AG09319 (cell line): ENCODE measurements at regions not wholly inside any gene's neighbourhood (a gene's known extent, or its start where the extent isn't known, plus 50 kb on each side); places are given as distances from the start of the nearest gene placed in this dataset.

ENCODE experiments used
- DNase-seq: peaks from one replicate; pipeline ENCODE4 v3.0.0-alpha.2; 2010; ENCODE audit warnings: low read depth; ENCODE audit errors: extremely low read depth
- TF ChIP-seq, protein P1 (sequence below): IDR thresholded peaks from 2 replicates; pipeline ENCODE4 v1.5.1; 2011; ENCODE audit warnings: low read depth, mild to moderate bottlenecking, inconsistent platforms, low read length, moderate library complexity

DNA sequence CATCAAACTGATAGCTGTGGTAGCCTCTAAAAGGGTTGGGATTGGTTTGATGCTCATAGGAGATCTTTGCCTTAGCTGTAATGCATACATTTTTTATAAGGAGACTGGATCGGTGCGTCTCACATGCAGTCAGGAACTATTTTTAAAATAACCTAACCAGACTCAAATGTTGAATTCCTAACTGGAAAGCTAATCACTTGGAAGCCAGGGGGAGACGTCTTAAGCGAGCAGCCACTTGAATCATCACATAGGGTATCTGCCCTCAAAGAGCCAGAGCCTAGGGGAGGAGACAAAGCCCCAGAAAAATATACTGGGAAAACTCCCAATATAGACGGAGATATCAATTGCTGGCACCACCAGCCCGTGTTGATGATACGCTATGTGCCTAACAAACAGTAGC is 61.7 kb upstream of the PUM1 start:
- DNase-seq = peak; percentile 8
- TF ChIP-seq, protein P1, sequence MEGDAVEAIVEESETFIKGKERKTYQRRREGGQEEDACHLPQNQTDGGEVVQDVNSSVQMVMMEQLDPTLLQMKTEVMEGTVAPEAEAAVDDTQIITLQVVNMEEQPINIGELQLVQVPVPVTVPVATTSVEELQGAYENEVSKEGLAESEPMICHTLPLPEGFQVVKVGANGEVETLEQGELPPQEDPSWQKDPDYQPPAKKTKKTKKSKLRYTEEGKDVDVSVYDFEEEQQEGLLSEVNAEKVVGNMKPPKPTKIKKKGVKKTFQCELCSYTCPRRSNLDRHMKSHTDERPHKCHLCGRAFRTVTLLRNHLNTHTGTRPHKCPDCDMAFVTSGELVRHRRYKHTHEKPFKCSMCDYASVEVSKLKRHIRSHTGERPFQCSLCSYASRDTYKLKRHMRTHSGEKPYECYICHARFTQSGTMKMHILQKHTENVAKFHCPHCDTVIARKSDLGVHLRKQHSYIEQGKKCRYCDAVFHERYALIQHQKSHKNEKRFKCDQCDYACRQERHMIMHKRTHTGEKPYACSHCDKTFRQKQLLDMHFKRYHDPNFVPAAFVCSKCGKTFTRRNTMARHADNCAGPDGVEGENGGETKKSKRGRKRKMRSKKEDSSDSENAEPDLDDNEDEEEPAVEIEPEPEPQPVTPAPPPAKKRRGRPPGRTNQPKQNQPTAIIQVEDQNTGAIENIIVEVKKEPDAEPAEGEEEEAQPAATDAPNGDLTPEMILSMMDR = peak; percentile 9; the same call in 1 of the 2 replicates

DNA sequence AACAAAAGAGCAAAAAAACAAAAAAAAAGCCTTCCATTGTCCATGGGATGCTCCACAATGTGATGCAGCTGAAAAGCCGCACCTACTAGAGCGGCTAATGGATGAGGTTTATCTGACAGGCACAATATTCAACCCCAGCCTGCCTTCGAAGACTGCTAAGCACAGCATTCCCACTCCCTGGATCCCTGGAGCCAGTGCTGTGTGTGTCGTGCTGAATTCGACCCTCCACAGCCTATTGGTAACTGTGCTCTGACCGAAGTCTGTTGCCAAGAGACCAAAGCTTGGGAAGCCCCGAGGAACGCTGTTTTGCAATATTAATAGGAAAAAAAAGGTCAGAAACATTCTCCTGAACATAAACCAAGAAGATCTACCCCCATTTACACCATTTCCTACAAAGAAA is 57.2 kb upstream of the PUM1 start:
- DNase-seq = no peak
- TF ChIP-seq, protein P1 = no peak

DNA sequence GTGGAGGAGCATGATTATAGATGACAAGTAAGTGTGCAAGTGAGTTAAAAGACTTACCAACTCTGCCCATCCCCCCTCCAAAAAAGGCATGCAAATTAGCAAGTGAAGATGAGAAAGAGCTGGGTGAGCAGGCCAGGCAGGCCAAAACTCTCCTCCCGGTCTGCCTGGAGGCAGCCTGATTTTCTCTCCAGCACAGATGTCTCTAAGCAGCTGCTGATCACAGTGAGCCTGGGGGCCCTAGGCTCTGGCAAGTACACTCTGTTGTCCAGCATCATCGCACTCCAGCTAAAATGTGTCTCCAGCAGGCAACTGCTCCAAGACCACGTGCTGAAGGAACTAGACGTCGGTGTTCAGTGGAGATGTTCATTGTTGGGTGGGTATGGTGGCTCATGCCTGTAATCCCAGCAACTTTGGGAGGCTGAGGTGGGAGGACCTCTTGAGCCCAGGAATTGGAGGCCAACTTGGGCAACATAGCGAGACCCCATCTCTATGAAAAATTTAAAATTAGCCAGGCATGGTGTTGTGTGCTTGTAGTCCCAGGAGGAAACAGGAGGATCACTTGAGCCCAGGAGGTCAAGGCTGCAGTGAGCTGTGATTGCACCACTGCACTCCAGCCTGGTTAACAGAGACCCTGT is 56.7 kb upstream of the PUM1 start:
- DNase-seq = no peak
- TF ChIP-seq, protein P1 = no peak

DNA sequence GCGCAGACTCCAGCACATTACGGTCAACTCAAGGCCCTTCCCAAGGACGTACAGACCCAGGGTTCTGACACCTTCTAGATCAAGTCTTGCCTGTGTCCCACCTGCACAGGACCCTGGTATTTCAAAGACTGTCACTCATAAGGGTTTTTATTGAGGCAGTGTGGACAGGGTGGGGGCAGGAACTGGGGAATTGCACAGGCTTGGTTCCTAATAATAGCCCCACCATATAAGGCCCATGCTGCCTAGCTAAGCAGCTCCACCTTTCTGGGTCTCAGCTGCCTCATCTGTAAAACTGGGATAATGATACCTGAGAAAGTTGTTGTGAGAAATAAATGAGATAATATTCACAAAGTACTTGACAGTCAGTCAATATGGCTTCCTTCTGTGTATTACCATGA is 55.3 kb upstream of the PUM1 start:
- TF ChIP-seq, protein P1 = no peak
- no peak for DNase-seq

DNA sequence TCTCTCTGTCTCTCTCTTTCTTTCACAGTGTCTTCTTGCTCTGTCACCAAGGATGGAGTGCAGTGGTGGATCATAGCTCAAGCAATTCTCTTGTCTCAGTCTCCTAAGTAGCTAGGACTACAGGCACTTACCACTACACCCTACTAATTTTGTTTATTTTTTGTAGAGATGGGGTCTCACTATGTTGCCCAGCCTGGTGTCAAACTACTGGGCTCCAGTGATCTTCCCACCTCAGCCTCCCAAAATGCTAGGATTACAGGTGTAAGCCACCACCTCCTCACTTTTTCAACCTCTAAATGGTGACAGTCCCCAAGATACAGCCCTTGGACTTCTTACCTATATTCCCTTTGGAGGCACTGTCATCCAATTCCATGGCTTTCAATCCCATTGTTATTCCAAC is 50.5 kb upstream of the PUM1 start:
- TF ChIP-seq, protein P1 = no peak
- no peak for DNase-seq
